Left forelimb (tissue), 1 donor: ENCODE measurements at regions not wholly inside any gene's neighbourhood (a gene's known extent, or its start where the extent isn't known, plus 50 kb on each side); places are given as distances from the start of the nearest gene placed in this dataset.
"Not testable (repeated sequence)": the region's sequence is repeated elsewhere in the genome, so short reads cannot be mapped to it uniquely, and the experiment has no call there.

ENCODE experiments used
- DNase-seq: peaks from one replicate; pipeline ENCODE4 v3.0.0-alpha.2; 2018; ENCODE audit warnings: low spot score

DNA sequence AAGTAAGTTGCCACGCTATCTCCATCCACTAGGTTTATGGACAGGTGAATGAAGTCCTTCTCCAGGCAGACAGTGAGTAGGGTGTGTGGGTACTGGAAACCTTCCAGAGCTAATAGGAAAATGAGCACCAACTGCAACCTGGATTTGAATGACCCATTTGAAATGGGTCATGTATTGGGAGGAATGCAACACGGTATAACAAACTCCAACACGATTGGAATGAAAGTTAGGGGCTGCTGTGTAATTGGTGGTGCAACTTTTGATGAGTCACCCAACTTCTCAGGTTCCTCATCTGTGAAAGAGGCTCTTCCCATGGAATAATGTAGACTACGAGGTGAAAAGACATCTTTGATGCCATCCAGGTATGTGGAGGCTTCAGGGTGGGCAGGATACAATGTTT is 241.4 kb upstream of the PODXL start:
- no peak for DNase-seq

DNA sequence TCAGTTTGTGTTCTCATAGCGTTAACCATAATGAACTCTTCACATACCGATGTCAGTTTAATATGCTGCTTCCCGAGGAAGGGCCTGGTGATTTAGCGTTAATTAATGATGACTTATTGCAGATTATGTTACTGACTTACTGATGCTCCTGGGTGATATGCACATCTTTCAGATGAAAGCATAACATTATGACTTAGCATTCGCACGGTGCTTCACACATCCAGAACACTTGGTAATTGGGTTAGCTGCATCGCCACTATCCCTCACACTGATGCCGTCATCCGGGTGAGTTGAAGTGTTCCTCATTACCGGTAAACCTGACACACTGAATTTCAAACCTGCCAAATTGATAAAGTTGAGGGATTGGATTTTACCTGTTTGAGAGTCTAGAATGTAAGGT is 239.0 kb upstream of the PODXL start:
- no peak for DNase-seq

DNA sequence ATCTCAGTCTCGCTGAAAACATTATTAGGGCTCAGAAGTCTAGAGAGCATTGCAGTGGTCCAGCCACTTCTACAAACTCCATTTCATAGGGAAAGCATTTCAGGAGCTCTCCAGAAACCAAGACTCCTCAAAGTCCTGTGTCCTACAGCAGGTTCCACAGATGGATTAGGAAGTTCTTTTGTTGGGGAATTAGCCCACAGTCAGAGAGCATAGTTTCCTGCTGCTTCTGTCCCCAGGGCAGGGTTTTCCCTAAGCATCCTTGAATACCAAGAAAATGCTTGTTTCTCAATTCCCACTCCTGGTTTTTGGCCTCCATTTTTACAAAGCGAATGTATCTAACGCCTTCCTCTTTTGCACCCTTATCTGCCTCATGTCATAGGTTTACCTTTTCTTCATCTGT is 235.9 kb upstream of the PODXL start:
- DNase-seq, result no peak

DNA sequence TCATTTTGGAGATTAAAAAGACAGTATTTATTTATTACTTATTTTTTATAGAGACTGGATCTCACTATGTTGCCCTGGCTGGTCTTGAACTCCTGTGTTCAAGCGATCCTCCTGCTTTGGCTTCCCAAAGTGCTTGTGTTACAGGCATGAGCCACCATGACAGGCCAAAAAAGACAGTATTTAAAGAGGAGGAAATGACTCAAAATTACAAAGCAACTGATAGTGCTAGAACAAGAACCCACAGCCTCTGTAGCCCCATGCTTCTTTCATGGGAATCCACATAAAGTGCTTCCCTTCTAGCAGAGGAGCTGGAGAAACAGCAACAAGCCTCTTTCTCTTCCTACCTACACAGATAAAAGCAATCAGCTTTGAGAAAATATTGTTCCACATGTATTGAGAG is 230.7 kb upstream of the PODXL start:
- DNase-seq, result no peak

DNA sequence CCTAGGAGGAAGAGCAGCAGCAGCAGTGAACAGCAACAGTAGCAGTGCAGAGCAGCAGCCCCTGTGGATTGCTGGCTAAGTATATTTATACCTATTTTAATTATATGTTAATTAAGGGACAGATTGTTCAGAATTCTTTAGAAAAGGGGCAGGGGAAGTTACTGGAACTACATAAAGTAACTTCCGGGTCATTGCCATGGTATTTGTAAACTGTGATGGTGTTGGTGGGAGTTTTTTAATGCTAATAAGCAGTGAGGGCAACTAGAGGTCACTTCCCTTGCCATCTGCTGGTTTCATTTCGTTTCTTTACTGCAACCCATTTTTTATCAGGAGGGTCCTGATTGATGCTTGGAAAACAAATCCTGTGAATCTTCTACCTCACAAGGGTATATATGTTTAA is 229.8 kb upstream of the PODXL start:
- no peak for DNase-seq

DNA sequence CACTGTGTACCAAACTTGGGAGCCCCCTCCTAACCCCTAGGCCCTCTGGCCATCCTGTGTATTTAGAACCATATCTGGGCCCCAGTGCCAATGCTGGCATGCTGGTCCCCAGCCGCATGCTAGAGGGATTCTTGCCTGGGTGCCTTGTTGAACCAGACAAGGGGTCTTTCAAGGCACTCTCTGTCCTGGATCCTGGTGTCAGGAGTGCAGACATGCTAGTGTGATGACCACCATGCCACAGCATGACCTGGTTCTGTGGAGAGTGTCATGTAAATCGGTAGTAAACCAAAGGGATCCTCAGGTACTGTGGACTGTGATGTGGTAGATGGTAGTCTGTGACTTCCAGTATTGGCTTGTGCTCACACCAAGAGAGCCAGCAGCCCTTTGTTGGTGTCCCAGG is 222.2 kb upstream of the PODXL start:
- no peak for DNase-seq

DNA sequence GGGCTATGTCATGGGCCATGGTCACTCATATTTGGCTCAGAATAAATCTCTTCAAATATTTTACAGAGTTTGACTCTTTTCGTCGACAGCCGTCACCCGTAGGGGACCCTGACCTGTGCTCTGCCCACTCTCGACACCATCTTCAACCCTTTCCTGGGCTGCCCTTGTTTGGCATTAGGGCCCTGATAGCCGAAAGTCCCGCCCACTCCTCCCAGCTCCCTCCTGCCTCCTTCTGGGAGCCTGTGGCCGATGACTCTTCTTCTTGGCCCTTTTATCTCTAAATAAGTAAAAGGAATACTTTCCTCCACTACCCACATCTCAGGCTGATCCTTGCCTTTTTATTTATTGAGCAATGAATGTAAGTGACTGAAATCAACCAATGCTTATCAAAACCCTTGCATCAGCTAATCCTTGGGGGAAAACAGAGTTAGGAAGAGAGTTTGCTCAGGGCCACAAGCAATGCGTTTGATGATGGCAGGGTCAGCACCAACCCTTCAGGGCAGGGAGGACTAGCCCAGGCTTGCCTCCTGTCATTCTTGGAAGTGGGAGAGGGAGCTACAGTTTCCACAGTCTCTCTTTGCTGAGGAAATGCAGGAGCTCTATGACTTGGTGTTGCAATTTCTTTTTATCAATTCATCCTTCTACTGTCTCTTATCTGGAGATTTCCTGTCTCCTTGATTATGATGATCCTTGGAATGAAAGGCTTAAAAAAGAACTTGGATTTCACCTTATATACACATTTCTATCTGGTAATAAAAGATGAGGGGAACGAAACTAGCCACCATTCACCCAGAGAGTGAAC is 218.2 kb upstream of the PODXL start:
- DNase-seq, result no peak

DNA sequence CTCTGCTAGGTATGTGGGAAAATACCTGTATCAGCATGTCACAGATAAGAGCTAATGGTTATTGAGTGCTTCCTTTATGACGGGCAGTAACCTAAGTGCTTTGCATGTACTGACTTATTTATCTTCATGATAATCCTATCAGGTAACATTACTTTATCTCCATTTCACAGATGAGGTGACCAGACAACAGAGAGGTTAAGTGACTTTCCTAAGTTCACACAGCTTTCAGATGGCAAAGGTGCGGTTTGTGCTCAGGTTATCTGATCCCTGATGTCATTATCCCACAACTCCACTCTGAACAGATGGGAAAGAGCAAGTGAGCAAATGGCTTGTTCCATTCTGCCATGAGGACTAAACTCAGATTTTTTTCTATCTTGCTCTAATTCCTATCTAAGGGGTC is 217.0 kb upstream of the PODXL start:
- no peak for DNase-seq

DNA sequence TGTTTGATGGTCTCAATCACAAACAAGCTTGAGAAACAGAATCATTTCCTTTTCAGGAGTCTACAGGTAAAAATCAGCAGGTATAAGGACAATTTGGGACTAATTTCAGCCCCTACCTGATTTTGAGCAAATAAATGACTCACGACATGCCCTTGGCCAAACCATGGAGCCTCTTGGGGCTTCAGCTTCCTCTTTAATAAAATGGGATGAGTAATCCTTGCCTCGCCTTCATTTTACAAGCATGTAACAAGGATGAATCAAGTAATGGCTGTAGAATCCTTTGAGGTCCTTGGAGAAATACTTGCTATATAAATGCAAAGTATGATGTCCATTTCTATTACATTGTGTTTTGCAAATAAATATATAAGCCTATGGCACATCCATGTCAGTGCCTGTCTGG is 212.8 kb upstream of the PODXL start:
- DNase-seq, result no peak

DNA sequence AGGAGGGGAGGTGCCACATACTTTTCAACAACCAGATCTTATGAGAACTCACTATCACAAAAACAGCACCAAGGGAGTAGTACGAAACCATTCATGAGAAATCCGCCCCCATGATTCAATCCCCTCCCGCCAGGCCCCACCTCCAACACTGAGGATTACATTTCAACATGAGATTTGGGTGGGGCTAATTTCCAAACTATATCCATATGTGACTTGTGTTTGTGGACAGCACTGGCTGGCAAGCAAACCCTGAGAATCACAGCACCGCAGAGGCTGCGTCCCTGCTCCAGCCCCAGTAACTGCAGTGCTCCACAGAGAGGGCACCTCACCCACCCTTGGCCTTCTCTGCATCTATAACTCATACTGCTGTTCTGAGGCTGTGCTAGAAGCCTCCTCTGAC is 211.2 kb upstream of the PODXL start:
- no peak for DNase-seq

DNA sequence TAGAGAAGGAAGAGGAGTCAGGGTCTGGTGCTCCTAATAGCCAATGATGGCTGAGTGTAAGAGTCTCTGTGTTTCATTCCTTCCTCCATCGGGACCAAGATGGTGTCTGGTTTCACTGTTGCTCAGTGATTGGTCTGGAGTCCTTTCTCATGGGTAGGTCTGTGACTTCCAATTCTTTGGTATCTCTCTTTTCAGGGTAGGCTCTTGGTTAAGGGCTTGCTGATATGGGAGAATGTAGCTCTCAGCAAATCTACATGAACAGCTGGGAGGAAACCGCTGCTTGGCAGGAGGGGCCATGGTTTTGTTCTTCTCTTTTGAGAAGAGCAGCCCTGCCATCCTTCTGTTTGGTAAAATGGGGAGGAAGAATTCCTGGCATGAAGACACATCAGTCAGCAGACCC is 209.1 kb upstream of the PODXL start:
- DNase-seq, result no peak

DNA sequence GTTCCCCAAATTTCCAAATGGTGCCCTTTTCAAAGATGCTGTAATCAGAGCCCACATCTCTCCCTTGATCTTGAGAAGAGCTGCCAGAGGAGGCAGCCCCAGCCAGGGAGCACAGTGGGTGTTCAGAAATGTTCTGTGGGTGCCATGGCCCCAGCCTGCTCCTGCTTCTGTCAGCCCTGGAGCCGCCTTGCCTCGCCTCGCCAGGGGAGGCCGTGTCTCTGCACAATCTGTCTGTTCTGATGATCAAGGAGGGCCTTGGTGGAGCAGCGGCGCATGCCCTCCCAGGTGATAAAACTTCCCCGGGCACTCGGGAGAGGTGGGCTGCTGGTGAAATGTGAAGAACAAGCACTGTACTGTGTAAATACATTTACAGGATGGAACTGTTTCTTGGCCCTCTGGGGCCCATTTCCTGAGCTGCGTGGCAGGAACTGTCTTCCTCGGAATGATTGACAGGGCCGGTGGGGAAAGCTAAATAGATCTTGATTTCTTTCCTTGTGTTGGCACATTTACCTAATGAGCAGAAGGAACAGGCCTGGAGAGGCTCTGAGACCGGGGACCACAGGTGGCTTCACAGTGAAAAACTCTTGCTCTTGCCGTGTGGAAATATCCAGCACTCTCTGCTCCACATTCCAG is 207.8 kb upstream of the PODXL start:
- DNase-seq, result no peak

DNA sequence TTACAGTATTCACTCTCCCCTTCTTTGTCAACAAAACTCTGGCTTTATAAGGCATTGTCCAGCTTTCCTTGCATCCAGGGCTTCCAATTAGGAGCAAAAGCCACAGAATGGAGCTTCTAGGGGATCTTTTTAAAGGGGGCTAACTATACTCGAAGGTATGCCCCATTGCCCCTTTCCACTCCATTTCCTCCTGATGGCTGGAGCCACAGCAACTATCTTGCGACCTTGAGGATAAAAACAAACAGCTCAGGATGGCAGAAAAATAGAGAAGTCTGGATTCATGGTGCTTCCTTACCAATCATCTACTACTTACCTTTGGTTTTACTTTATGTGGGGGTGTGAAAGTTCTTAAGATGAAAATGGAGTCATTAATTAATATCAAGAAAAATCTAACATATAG is 206.3 kb upstream of the PODXL start:
- DNase-seq, result no peak

DNA sequence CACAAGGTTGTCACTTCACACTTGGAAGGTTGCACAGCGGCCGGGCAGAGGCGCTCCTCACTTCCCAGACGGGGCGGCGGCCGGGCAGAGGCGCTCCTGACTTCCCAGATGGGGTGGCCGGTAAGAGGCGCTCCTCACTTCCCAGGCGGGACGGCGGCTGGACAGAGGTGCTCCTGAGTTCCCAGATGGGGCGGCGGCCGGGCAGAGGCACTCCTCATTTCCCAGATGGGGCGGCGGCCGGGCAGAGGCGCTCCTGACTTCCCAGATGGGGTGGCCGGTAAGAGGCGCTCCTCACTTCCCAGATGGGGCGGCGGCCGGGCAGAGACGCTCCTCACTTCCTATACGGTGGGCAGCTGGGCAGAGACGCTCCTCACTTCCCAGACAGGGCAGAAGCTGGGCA is 199.4 kb upstream of the PODXL start:
- DNase-seq, result not testable (repeated sequence)

DNA sequence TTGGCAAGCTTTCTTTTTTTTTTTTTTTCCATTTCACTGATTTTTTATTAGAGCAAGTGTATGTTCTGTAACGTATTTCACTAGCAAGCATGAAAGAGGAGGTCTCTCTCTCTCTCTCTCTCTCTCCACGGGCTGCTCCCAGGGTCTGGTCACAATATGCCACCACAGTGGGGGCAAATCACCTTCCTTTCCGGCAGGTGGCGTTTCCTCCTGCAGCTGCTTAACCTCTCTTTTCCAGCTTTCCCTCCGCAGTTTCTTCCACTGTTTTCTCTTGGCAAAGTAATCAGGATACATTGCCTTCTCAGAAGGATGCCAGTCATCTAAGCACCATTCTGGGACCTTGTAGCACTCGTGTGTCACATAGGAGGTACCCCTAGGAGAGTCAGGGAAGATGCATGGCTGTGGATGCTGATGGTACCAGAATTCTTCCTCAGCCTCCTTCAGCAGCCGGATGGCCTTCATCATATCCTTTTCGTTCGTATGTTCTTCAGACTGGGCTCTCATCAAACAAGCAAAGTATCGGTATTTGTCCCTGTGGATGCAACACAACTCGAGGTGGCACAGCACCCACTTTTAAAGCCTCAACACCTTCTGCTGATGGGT is 197.3 kb upstream of the PODXL start:
- no peak for DNase-seq

DNA sequence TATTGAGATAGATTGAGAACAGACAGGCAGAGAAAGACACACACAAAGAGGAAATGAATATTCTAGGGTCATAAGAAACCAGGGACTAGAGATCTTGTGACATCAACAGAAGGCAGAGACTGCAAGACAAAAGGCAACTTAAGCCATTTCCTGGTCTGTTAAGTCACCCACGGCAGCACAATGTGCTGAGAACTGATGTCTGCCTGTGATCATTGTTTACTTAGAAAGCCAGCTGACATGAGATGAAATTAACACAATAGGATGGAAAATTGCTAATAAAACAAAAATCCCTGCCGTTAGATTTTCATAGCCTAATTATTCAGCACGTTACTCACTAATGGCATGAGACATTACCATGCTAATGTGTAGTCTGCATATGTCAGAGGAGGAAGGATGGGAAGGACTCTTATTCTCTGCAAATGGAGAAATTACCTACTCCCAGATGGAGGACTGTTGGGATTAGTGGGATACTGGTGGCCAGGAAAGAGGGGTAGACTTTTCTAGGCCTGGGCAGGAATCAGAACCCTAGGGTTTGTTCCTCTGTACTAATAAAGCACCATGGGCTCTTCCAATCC is 191.3 kb upstream of the PODXL start:
- DNase-seq, result no peak

DNA sequence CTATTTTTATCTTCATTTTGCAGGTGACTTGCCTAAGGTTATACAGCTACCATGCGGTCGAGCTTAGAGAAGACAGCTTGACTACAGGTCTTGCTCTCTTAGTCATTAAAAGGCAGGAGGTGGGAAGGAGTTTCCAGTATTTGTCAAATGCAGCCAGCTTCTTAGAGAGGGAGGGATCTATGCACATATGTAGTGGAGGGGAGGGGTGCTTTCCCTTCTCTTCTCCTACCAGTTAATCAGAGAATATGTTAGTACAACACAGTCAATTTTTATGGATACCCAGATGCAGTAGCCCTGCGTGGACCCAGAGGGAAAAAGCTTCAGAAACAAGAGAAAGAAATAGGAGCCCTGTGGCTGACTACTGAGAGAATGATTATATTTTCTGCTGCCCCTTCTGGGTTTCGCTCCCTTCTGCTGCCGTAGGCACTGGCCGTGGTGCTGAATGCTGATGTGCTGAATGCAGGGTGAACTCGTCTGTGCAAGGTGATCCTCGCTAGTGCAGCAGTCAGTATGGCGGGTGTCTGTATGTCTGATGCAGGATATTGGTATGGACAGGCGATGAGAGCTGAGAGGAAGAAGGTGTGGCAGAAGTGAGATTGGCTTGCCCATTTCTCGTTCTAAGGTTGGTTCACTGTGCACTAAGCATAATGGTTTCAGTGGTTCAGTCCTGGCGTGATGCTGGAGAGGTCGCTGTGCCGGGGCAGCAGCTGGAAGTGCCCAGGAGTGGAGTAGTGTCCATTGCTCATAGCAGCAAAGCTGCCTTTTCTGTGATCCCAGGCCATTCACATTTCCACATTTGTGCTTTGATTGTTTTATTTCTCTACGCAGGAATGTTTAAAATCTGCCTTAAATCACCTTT is 189.2 kb upstream of the PODXL start:
- no peak for DNase-seq

DNA sequence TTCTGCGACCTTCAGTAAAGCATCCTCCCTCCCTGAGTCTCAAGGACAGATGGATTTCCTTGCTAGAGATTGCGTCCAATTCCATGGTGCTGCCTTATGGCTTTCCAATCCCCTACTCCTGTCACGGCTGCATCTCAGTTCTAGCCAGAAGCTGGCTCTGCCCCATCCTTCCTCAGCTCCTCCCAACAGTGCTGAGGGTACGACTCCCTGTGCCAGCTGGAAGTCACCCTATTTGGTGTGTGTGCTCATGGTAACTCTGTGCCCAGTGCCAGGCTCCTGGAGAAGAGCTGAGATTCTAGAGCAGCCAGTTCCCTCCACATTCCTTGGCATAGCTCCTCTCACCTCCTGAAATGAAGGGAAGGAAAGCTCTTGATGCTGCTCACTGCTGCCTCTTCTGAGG is 185.0 kb upstream of the PODXL start:
- DNase-seq, result no peak

DNA sequence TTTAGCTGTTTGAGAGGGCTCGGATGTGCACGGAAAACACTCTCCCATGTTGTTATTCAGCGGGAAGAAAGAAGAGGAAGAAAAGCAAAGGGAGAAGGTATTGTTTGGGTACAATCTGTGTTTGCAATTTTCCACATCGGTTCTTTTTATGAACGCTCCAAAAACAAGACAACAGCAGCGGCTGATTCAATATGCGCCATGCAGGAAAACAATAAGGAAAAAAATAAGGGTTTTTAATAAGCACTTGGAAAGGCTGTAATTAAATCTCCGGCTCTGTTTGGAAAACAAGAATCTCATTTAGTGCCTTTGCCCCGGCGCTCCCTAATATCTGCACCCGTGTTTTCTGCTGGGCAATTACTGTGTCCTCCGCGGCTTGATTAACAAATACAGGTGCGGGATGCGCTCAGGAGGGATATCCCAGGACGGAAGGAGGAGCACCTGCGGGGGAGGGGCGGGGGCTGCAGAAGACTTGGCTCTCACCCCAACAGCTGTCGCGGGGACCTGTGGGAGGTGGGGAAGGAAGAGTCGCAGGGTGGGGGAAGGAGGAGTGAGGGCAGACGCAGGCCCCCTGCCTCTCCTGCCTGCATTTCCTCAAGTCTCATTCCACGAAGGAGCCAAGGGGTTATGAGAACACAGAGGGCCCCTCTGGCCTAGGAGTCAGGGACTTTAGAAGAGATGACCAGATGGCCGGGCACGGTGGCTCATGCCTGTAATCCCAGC is 181.5 kb upstream of the PODXL start:
- no peak for DNase-seq

DNA sequence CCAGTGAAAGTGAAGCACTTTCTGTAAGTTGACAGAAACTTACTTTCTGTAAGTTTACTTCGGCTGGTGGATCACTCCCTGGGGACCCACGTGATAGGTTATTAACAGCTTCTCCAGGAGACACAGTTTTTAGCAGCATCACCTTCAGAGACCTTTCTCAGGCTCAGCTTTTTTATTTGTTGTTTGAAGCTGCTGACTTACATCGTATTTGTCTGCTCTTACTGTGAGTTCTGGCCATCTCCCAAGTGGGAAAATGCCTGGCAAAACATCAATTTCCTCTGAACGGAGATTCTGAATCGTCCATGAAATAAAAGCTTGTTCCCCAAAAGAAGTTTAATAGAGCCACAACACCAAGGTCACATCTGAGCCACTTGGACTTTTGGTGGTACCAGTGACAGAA is 178.7 kb upstream of the PODXL start:
- DNase-seq, result no peak

DNA sequence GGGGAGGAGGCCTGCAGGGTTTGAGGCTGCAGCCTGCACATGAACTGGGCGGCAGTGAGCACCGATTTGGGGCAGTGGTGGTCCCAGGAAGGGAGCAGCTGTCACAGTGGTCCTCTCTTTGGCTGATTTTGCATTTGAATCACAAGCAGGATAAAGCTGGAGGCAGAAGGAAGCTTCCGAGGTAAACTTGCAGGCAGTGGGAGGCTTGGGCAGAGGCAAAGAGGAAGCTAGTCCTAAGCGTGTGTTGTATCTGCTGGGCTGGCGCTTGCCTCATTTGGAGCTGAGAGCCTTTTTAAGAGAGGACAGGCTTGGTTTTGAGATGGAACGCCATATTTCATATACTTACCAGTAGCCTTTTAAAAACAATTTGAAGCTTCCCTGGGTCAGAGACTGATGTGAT is 177.2 kb upstream of the PODXL start:
- no peak for DNase-seq

DNA sequence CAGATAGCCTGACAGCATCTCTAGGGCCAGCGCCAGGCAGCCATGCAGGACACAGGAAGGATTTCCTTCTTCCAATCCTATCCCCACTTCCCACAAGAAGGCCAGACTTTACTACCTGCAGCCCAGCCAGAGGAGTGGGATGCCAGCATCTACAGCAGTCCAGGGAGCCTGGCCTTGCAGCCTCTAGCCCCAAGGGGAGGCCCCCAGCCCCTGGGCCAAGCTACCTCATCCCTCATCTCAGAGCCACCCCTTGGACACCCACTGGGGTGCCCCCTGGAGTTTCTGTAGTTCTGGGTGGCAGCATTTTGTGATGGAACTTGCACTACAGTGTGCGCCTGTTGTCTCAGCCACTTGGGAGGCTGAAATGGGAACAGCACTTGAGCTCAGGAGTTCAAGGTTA is 170.8 kb upstream of the PODXL start:
- no peak for DNase-seq
